ENCODE measurements at regions not wholly inside any gene's neighbourhood (a gene's known extent, or its start where the extent isn't known, plus 50 kb on each side); places are given as distances from the start of the nearest gene placed in this dataset.

- 88 to 97% (median 92%) methylated on average over 3 of the region's 3 CpGs for WGBS, 3 donors
- no peak overlapping the region for H3K27ac ChIP-seq (ENCODE audit: low read depth, low read length)
Measured at GRCh38 chr6:105810922-105811482, 275.1 kb upstream of the PRDM1 start.

DNA sequence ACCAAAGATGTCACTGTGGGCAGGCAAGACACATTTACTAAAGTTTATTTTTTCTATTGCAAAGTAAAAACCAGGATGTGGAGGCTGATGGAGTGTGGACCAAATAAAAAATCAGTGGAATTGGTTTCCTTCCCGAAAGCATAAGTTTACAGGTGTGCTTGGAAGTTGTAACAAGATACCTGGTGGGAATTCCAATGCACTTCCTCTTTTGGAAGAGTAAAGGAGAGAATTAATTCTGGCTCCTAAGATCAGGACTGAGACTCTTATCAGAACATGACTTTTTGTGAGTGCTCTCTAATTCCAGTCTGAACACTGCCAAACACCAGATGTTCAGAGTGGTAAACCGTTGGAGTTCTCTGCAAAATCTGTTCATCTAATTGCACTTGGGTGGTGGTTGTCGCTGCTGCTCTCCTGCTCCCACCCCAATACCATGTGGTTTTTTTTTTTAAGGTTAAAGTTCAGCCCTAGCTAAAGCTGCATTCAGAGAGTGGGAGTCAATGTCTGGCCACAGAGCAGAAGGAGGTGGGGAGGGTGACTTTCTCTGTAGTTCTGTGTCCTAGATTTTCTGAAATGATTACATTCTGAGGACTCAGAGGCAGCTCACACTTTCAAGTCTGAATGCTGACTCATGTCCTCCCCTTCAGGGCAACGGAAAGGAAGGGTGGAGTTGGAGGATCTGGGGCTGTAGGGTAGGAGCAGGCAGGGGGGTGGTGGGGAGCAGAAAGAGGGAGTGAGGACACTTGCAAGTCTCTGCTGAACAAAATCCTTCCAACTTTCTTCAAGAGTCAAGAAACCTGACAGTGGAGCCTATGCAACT, 275.8 kb upstream of the PRDM1 start:
- no peak overlapping the region for H3K27ac ChIP-seq (ENCODE audit: low read depth, low read length)
- whole genome bisulfite sequencing, 3 donors: 26 to 43% (median 27%) methylated on average over 4 of the region's 4 CpGs

- 78 to 90% (median 88%) methylated on average over 2 of the region's 2 CpGs for WGBS, 3 donors
- no peak overlapping the region for H3K27ac ChIP-seq (ENCODE audit: low read depth, low read length)
Measured at GRCh38 chr6:105808571-105808970, 277.6 kb upstream of the PRDM1 start.

GRCh38 chr6:105807905-105808304, 278.2 kb upstream of the PRDM1 start:
- 90 to 94% (median 91%) methylated on average over 4 of the region's 4 CpGs for WGBS, 3 donors
- H3K27ac ChIP-seq (ENCODE audit: low read depth, low read length): no peak overlapping the region

DNA sequence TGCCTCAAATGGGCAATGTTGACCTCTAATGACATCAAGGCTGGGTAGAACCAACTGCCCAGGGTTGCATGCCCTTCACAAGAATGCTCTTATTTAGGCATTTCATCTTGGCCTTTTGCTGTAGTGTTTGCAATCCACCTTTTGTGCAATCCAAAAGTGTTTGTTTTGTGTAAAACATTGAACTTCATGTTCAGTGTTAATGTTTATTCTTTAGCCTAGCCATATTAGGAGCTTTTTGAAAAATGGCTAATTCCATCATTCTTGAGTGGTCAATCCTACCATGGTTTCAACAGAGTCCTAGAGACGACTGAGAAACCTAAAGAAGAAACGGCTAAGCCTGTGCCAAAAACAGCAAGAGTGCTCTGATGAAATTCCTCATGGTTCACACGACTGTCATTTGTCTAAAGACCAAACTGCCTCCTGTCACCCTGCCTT, 279.6 kb upstream of the PRDM1 start:
- no peak overlapping the region for H3K27ac ChIP-seq (ENCODE audit: low read depth, low read length)
- WGBS, 3 donors: 61 to 73% (median 73%) methylated on average over 3 of the region's 3 CpGs

GRCh38 chr6:105805501-105806023, 280.6 kb upstream of the PRDM1 start:
- no peak overlapping the region for H3K27ac ChIP-seq (ENCODE audit: low read depth, low read length)
- WGBS, 3 donors: 66 to 79% (median 78%) methylated on average over 2 of the region's 2 CpGs

GRCh38 chr6:105804424-105804823, 281.7 kb upstream of the PRDM1 start:
- H3K27ac ChIP-seq (ENCODE audit: low read depth, low read length): no peak overlapping the region

GRCh38 chr6:105804000-105804399, 282.1 kb upstream of the PRDM1 start:
- no peak overlapping the region for H3K27ac ChIP-seq (ENCODE audit: low read depth, low read length)
- 55 to 81% (median 61%) methylated on average over 1 of the region's 1 CpG for WGBS, 3 donors

More at GRCh38 chr6:105804424-105804823, 281.7 kb upstream of the PRDM1 start:
- 60 to 87% (median 84%) methylated on average over 3 of the region's 3 CpGs for WGBS, 3 donors

- 67 to 73% (median 67%) methylated on average over 2 of the region's 2 CpGs for WGBS, 3 donors
- no peak overlapping the region for H3K27ac ChIP-seq (ENCODE audit: low read depth, low read length)
Measured at GRCh38 chr6:105803442-105803841, 282.7 kb upstream of the PRDM1 start.

GRCh38 chr6:105802703-105803102, 283.4 kb upstream of the PRDM1 start:
- WGBS, 3 donors: 85 to 87% (median 87%) methylated on average over 3 of the region's 3 CpGs
- H3K27ac ChIP-seq (ENCODE audit: low read depth, low read length): no peak overlapping the region

DNA sequence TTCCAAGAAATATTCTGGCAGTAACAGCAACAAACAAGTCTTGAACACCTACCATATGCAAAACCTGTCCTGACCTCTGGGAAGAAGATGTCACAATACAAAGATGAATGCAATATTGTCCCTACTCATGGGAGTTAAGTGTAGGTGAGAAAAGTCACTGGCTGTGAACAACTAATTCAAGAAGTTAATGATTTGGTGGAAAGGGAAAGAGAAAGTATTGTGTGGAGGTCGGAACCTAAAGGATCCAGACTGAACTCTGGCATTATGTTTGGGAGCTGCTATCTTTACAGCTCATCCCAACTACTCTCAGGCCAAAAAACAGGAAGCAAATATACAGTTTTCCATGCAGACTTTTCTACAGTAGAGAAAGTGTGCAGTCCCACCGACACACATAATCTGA, 285.3 kb upstream of the PRDM1 start:
- WGBS, 3 donors: 81 to 90% (median 87%) methylated on average over 2 of the region's 2 CpGs
- no peak overlapping the region for H3K27ac ChIP-seq (ENCODE audit: low read depth, low read length)

DNA sequence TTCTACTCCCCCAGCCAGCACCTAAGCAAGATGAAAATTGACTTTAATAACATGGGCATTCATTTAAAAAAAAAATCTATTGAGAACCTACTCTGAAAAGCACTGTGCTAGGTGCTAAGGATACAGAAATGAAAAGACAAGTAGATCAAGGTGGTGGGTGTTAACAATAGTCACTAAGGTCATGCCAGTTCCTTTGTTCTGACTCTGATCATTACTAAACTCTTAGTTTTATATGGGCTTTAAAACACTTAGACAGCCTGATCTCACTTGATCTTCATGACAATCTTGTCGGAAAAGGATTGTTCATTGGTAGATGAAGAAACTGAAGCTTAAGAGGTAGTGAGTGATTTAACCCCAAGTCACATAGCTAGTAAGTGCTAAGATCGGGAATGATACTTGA, 285.7 kb upstream of the PRDM1 start:
- WGBS, 3 donors: 93 to 98% (median 97%) methylated on average over 2 of the region's 2 CpGs
- no peak overlapping the region for H3K27ac ChIP-seq (ENCODE audit: low read depth, low read length)

GRCh38 chr6:105799056-105799455, 287.1 kb upstream of the PRDM1 start:
- WGBS, 3 donors: 17 to 55% (median 17%) methylated on average over 2 of the region's 2 CpGs
- no peak overlapping the region for H3K27ac ChIP-seq (ENCODE audit: low read depth, low read length)

- no peak overlapping the region for H3K27ac ChIP-seq (ENCODE audit: low read depth, low read length)
Measured at GRCh38 chr6:105797983-105798453, 288.1 kb upstream of the PRDM1 start.

GRCh38 chr6:105797286-105797979, 288.7 kb upstream of the PRDM1 start:
- no peak overlapping the region for H3K27ac ChIP-seq (ENCODE audit: low read depth, low read length)

More at GRCh38 chr6:105797983-105798453, 288.1 kb upstream of the PRDM1 start:
- 50 to 65% (median 56%) methylated on average over 4 of the region's 4 CpGs for WGBS, 3 donors

DNA sequence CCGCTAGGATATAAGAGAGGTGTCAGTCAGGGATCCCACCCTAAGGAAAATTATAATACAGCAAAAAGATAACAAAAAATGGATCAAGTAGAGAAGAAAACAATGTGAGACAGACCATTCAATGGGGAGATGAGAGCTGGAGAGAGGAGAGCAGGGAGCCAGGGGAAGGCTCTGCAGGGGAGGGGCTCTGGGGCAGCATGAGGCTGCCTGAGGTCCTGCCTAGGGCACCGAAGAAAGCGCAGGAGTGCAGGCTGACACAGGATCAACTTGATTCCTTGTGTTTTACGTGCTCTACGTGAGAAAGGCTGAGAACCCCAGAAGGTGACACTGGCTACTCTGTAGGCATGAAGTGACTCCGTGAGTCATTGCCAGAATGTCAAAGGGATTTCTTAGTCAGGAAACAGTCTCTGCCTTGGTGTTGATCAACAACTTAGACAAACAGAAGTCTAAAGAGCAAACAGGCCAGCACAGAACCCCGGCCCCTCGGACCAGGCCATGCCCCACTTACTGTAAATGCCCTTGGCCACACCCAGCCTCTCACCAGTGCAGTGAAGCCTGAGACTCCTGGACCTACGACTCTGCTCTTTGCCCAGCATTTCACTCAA, 290.1 kb upstream of the PRDM1 start:
- 73 to 89% (median 87%) methylated on average over 9 of the region's 9 CpGs for WGBS, 3 donors

More at GRCh38 chr6:105797286-105797979, 288.7 kb upstream of the PRDM1 start:
- 83 to 97% (median 85%) methylated on average over 4 of the region's 4 CpGs for WGBS, 3 donors

DNA sequence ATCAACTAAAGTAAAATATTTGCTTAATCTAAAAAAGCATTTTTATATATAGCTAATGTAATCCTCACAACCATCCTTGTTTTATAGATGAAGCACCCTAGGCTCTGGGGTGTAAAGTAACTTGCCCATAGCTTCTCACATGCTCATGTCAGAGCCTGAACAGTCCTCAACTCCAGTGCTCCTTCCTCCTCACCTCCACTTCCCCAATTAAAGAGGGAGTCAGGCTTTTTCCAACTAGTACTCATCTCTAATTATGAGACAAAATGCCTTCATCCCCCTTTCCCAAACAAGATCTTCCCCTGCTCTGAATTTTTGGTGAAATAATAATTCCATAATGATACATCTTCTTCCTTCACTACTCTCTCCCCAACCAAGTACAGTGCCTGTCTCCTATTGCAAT, 290.8 kb upstream of the PRDM1 start:
- no peak overlapping the region for H3K27ac ChIP-seq (ENCODE audit: low read depth, low read length)

More for the DNA sequence above, 290.1 kb upstream of the PRDM1 start:
- no peak overlapping the region for H3K27ac ChIP-seq (ENCODE audit: low read depth, low read length)

DNA sequence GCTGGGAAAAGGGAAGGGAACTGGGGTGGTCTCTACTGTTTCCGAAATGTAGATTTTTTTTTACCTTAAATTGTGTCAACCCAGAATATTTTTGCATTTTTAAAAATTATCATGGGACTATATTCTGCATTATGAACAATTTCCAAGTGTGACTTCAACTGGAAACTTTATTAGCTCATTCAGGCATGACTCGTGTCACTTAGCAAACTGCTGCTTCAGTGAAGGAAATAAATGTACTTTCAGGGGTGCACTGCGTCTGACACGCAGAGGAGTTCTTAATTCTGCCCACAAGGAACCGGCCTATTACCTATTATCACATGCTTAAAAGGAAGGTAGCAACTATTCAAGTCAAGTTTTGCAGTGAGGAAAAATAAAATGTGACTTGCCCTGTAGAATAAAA, 291.3 kb upstream of the PRDM1 start:
- 57 to 86% (median 68%) methylated on average over 5 of the region's 5 CpGs for WGBS, 3 donors
- H3K27ac ChIP-seq (ENCODE audit: low read depth, low read length): no peak overlapping the region

- no peak overlapping the region for H3K27ac ChIP-seq (ENCODE audit: low read depth, low read length)
- WGBS, 3 donors: 19 to 26% (median 26%) methylated on average over 5 of the region's 5 CpGs
Measured at GRCh38 chr6:105794239-105794638, 291.9 kb upstream of the PRDM1 start.
